ENCODE measurements at regions not wholly inside any gene's neighbourhood (a gene's known extent, or its start where the extent isn't known, plus 50 kb on each side); places are given as distances from the start of the nearest gene placed in this dataset.

- FAIRE-seq, result no peak
These were observed 126.0 kb upstream of the UBE2E2 start for GRCh38 chr3:23077126-23077525.

- FAIRE-seq, result no peak
These were observed 124.4 kb upstream of the UBE2E2 start for GRCh38 chr3:23078735-23079134.

- FAIRE-seq, result no peak
These were observed 123.2 kb upstream of the UBE2E2 start for GRCh38 chr3:23079976-23080375.

GRCh38 chr3:23083701-23084100 lies 119.4 kb upstream of the UBE2E2 start:
- no peak for FAIRE-seq

DNA sequence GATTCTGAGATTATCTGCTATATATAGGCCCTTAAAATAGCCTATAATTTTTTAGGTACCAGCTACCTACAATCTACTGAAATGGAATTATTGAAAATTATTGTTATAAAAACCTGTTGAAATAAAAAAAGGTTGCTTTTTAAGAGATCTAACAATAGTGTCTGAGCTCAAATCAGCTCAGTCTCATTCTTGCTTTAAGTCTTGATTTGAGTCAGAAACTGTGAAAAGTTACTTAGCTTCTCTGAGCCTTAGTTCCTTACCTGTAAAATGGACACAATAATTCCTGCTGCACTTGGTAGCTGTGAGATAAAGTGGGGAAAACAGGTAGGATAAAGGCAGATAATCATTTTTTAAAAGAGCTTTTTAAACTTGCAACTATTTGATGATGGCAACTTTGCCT lies 118.8 kb upstream of the UBE2E2 start:
- FAIRE-seq, result no peak

- no peak for FAIRE-seq
These were observed 117.9 kb upstream of the UBE2E2 start for GRCh38 chr3:23085261-23085660.

DNA sequence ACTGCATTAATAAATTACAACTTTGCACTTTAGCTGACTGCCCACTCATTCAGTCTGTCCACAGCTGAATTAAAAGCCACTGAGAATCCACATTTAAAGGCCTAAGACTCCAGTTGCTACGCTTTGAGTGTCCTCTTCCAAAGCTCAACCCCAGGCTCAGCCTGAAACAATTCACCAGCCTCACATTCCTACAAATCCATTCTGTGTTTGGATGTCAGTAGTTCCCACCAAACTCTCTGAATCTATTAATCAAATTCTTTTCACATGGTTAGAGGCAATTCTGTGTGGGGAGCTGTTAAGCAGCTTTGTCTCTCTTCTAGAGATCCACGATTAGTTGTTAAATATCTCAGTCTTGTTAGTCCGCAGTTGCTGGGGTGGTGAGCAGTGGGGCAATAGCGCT lies 116.8 kb upstream of the UBE2E2 start:
- no peak for FAIRE-seq

DNA sequence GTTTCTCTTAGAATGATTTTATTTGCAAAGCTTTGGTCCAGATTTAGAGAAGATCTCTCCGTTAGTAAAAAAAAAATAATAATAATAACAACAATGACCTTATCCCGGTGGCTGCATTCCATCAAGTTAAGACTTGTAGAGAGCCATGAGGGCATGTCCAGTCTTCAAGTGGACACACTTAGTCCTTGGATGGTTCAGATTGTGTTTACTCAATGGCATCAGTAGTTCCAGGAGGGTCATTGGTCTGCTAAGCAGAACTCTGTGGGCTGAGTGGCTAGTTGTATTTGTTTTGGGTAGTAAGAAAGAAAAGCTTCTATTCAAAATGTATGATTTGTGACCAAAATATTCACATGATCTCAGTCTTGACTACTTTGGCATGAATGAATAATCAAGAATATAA lies 116.3 kb upstream of the UBE2E2 start:
- FAIRE-seq, result no peak

GRCh38 chr3:23094412-23094811 lies 108.7 kb upstream of the UBE2E2 start:
- FAIRE-seq, result no peak

GRCh38 chr3:23094890-23095462 lies 108.2 kb upstream of the UBE2E2 start:
- FAIRE-seq, result no peak

DNA sequence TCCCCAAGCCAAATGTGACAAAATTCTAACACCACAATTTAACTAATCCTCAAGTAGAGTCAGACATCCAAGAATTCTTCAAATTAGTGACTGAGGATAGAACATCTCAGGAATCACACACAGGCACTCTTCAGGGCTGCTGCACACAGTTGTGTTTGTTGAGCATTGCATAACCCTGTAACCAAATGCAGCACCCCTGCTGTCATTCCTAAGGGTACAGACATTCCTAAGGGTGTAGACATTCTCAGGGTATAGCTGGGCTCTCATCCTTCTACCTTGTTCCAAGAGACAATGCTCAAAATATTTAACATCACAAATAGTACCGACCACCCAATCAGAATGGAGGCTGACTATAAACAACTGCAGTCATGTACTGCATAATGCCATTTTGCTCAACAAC lies 107.1 kb upstream of the UBE2E2 start:
- no peak for FAIRE-seq

DNA sequence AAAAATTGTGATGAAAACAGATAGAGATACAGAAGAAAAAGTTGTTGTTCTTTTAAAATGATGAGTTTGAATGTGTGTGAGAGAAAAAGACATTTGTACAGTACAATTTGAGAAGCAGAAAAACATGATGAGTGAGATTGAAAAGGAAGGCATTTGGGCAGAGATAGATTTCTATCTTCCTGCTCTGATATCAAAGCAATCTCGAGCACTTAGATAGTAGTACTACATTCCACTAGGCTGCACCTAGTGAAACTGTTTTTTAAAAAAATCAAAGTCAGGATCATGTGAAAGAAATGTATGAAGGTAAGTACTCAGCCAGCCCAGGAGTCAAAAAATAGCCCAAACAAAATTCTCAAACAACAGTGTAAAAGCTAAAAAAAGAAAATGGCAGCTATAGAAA lies 104.1 kb upstream of the UBE2E2 start:
- FAIRE-seq, result no peak

DNA sequence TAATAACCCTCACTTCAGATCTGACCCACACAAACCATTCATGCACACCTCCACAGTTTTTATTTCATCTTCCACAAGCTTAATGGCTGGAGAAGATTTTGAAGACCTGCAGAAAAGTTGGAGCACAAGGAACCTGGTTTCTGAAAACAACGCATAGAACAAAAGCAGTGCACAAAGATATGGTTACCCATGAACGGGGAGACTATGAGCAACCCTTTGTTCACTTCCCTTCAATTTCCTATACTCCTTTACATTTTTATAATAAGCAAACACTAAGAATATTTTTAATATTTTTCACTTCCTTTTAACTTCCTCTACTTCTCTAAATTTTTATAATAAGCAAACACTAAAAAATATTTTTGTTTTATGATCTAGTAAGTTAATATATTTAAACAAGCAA lies 103.5 kb upstream of the UBE2E2 start:
- FAIRE-seq, result no peak

- FAIRE-seq, result no peak
These were observed 103.0 kb upstream of the UBE2E2 start for GRCh38 chr3:23100106-23100505.

DNA sequence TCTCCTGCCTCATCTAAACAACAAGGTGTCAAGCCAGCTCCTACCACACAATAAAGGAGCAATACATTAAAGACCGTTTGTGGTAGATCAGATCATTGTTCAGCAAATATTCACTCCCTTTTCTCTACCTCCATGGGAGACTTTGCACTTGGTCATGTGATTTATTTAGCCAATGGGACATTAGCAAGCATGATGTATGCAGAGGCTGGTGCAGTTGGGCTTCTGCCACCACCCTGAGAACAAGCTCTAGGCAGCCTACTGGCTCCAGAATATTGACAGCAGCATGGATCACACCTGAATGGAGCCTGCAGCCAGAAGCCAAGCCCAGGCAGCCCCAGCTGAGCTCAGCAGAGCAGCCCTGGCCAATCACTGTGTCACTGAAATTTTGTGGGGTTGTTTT lies 99.4 kb upstream of the UBE2E2 start:
- FAIRE-seq, result no peak

- FAIRE-seq, result no peak
These were observed 98.1 kb upstream of the UBE2E2 start for GRCh38 chr3:23105048-23105447.

GRCh38 chr3:23106666-23107065 lies 96.5 kb upstream of the UBE2E2 start:
- FAIRE-seq, result no peak

DNA sequence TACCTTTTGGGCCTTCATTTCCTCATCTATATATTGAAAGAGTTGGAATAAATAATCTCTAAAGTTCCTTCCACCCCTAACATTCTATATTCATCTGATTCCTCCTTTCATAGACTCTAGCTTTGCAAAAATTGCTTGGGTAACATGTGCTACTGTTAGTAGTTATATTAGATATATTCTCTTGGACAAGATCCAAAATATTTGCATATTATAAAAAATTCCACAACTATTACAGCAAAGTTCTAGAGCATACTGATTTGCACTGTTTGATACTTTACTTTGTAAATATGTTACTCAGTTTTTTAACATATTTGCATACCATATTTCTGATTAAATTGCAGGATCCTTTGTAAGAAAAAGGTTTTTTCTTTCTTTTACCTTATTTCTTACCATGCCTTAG lies 95.9 kb upstream of the UBE2E2 start:
- no peak for FAIRE-seq

DNA sequence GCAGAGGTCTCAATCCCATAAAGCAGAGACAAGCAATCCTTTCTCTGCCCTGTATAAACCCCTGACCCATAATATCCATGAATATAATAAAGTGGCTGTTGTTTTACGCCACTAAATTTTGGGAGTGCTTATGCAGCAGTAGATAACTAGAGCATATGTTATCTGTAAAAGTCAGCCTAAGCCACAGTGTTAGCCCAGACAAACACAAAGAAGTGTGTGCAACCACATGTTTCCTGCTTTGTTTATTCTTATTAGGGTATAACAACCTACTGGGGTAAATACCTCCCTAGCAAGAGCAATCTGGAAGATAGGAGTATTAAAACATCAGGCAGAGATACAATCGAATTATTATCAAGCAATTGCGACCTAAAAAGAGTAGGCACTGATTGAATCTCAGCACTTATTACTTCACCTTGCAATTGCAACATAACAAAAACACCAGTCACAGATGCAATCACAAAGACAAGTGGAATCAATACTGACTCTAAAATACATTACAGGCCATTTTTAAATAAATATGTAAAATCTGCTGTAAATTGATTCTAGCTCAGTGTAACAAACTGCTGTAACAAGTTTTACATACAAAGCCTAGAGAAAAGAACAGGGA lies 94.6 kb upstream of the UBE2E2 start:
- no peak for FAIRE-seq

GRCh38 chr3:23111286-23111685 lies 91.8 kb upstream of the UBE2E2 start:
- FAIRE-seq, result no peak

DNA sequence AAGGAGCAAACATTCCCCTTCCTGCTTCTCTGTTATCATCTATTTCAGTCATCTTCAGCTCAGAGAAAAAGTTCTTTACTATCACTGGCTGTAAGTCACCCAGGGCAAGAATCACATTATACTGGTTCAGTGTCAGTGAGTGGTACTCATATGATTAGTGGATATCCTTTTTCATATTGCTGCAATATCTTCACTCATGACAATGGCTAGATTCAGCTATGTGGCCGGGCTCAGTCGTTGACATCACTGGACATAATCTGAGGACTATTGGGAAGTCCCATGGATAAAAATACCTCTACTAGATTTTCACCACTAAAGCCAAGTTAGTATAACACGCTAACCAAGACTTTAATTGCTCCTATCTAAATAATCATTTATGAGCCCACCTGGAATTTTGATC lies 91.3 kb upstream of the UBE2E2 start:
- FAIRE-seq, result no peak

DNA sequence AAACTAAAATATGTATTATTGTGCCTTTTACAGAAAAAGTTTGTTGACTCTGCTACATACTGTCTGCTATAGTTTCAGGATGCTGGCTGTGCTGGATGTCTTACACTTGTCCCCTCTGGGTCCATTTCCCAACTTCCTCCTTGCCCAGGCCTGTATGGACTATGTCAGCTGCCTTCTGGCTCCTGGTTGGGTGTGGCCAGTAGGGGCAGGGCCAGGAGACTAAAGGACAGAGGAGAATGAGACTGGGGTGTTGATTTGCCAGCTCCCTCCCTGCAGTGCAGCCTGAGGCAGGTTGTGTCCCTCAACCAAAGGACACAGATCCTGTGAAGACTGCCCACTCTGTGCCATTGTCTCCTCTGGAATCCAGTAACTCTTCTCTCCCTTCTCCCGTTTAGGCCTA lies 90.6 kb upstream of the UBE2E2 start:
- no peak for FAIRE-seq

GRCh38 chr3:23113455-23114171 lies 89.5 kb upstream of the UBE2E2 start:
- no peak for FAIRE-seq

DNA sequence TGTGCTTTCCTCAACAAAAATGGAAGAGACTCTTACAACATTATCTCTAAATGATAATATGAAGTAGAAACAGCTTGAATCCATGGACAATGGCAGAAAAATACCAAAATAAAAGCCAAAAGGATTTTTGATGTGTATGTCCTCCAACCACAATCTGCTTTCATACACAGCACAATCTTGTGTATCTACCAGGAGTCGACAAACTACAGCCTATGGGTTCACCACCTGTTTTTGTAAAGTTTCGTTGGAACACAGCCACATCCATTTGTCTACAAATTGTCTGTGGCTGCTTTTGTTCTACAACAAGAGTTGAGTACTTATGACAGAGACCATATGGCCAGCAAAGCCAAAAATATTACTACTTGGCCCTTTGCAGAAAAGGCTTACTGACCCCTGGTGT lies 88.7 kb upstream of the UBE2E2 start:
- FAIRE-seq, result no peak
